Neuron (in vitro differentiated cells): ENCODE measurements at regions not wholly inside any gene's neighbourhood (a gene's known extent, or its start where the extent isn't known, plus 50 kb on each side); places are given as distances from the start of the nearest gene placed in this dataset.

Experiments used
- H2AFZ ChIP-seq: one replicate; pipeline ENCODE4 v1.6.1; 2013; ENCODE audit warnings: low read depth, mild to moderate bottlenecking, inconsistent platforms, low read length, moderate library complexity
- H3K27me3 ChIP-seq: one replicate; pipeline ENCODE4 v1.6.1; 2013; ENCODE audit warnings: low read length; ENCODE audit not compliant: insufficient read depth
- H3K36me3 ChIP-seq: one replicate; pipeline ENCODE4 v1.6.1; 2013; ENCODE audit warnings: low read length; ENCODE audit not compliant: insufficient read depth
- H3K4me1 ChIP-seq: one replicate; pipeline ENCODE4 v1.6.1; 2013; ENCODE audit warnings: low read length; ENCODE audit not compliant: insufficient read depth
- H3K4me3 ChIP-seq: 2 replicates; pipeline ENCODE4 v1.5.1; 2013; ENCODE audit warnings: mild to moderate bottlenecking, low read length, moderate library complexity
- H3K9me3 ChIP-seq: one replicate; pipeline ENCODE4 v1.6.1; 2013; ENCODE audit warnings: low read length

DNA sequence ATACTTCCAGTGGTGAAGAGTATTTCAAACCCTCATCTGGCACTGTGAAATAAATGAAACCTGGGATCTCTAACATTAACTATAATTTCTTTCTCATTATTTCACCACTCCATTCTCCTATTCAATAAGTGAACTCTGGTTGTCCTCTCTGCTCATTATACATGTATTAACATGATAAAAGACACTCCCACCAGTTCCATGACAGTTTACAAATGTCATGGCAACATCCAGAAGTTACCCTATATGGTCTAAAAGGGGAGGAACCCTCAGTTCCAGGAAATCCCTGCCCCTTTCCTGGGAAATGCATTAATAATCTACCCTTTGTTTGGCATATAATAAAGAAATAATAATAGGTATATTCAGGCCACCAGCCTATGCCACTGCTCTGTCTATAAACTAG lies 62.7 kb upstream of the BRINP3 start:
- Histone ChIP-seq H3K9me3 (peaks cover 1% of the 10 kb centered on the region), H3K27me3 (no peaks in the 10 kb centered on the region), H3K36me3 (no peaks in the 10 kb centered on the region), H3K4me1 (peaks cover 30% of the 10 kb centered on the region), H2AFZ (no peak overlapping the region), H3K4me3 (no peak overlapping the region)

DNA sequence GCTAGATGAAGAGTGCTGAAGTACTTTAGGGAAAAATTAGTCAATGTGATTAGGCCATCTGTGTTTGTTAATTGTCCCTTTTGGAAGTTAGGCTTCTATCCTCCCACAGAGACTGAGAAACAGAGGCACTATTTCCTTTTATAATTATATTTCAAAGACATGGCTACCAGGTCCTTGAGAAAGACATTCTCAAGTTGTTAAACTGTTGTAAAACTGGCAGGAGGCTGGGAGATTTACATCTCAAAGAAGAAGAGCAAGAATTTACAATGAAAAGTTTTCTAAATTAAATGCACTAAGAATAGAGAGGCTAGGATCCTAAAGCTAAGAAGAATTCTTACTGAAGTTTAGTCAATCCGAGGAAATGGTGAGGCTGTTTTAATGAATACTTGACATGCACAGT lies 74.0 kb upstream of the BRINP3 start:
- H3K4me3 ChIP-seq, result no peak overlapping the region
- no peaks in the 10 kb centered on the region for H3K27me3 ChIP-seq
- no peaks in the 10 kb centered on the region for H3K9me3 ChIP-seq
- H3K36me3 ChIP-seq, result no peaks in the 10 kb centered on the region
- peaks cover 16% of the 10 kb centered on the region for H3K4me1 ChIP-seq
- H2AFZ ChIP-seq, result peak overlapping the region; percentile 52

DNA sequence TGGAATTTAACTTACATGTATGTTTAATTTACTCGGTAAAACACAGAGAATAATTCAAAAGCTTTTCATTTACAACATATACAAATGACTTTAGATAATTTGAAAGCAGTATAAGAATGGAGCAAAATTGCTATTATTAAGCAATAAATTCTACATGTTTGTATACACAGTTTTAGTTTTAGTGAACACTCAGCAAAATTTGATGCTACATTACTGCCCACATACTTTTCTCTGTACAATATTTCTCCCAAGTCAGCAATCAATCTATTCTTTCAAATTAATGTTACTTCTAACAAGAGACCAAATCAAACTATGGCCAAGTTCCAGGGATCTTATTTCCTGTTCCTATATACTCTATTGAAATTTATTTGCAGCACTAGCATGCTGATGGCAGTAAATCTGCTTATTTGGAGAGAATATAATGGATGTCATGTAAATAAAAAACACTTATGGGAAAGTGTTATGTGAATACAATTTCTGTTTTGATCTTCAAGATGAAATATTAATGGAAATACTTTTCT lies 82.6 kb upstream of the BRINP3 start:
- Histone ChIP-seq H2AFZ (no peak overlapping the region), H3K4me3 (no peak overlapping the region), H3K36me3 (no peaks in the 10 kb centered on the region), H3K27me3 (no peaks in the 10 kb centered on the region), H3K9me3 (peaks cover 2% of the 10 kb centered on the region), H3K4me1 (no peaks in the 10 kb centered on the region)

DNA sequence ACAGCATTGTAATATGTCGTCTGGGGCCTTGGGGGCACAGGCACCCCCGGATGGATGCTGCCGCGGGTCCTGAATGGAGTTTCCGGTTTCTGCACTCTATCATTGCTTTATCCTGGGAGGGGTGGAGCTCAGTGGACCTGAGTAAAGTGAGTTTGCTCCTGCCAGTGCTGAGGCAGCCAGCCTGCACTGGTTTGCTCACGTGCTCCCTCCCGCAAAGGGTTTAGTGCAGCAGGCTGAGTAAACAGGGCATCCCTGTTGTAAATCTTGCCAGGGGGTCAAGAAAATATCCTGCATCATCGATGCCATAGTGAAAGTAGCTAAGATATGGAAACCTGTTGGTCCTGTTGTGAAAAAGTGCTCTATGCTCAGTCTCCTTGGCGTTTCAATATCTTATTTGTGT lies 85.6 kb upstream of the BRINP3 start:
- no peaks in the 10 kb centered on the region for H3K4me1 ChIP-seq
- no peaks in the 10 kb centered on the region for H3K36me3 ChIP-seq
- H3K27me3 ChIP-seq, result no peaks in the 10 kb centered on the region
- H2AFZ ChIP-seq, result no peak overlapping the region
- no peak overlapping the region for H3K4me3 ChIP-seq
- peaks cover 2% of the 10 kb centered on the region for H3K9me3 ChIP-seq

DNA sequence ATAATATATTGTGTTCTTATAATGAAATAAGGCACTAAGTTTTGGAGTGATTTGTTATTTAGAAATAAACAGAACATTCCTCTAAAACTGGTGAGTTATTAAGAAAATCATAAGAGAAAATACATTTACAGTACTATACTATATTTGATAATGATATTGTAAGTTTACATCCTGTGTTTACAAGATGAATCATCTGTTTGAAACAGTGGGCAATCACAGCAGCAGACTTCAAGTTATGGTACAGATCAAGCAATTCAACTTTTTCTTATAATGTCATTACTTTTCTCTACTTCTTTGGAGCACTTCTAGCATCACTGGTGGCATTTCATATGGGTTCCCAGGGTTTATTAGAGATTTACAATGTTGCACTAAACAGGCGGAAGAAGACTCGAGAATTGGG lies 86.5 kb upstream of the BRINP3 start:
- Histone ChIP-seq H2AFZ (peak overlapping the region; percentile 5), H3K27me3 (no peaks in the 10 kb centered on the region), H3K4me1 (no peaks in the 10 kb centered on the region), H3K4me3 (no peak overlapping the region), H3K36me3 (no peaks in the 10 kb centered on the region), H3K9me3 (peaks cover 2% of the 10 kb centered on the region)

DNA sequence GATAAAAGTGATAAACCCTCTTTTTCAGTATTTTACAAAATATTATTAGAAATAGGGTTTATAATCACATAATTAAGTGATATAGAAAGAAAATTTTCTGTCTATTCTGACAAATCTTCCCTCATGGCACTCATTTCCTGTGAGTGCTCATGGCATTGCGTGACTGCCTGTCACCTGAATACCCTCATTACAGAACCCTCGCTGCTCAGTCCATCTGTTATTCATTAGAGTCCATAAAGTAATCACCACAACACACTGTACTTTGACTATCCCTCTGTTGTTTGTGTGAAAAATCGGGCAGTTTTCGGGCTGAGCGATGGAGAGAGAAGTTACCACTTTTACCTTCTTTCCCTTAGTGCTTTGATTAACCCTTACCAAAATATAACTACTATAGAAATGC lies 100.4 kb upstream of the BRINP3 start:
- Histone ChIP-seq H2AFZ (no peak overlapping the region), H3K4me1 (no peaks in the 10 kb centered on the region), H3K4me3 (no peak overlapping the region), H3K36me3 (no peaks in the 10 kb centered on the region), H3K9me3 (no peaks in the 10 kb centered on the region), H3K27me3 (no peaks in the 10 kb centered on the region)

DNA sequence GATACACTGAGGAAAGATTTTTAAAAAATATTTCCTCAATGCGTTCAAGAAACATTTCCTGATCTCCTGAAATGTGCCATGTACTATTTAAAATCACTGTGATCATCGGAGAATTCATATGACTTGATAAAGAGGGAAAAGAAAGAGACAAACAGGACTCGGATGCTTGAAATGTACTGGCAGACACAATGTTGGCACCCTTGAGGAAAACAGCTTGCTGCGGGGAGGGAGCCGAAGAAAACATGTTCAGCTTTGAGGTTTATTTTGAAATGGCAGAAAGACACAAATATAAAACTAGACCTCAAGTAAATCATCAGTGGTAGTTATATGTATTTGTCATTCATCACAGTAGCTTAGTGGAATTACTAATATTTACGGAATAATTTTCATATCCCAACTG lies 100.9 kb upstream of the BRINP3 start:
- Histone ChIP-seq H3K9me3 (no peaks in the 10 kb centered on the region), H3K4me3 (no peak overlapping the region), H3K36me3 (no peaks in the 10 kb centered on the region), H3K4me1 (no peaks in the 10 kb centered on the region), H2AFZ (no peak overlapping the region), H3K27me3 (no peaks in the 10 kb centered on the region)

DNA sequence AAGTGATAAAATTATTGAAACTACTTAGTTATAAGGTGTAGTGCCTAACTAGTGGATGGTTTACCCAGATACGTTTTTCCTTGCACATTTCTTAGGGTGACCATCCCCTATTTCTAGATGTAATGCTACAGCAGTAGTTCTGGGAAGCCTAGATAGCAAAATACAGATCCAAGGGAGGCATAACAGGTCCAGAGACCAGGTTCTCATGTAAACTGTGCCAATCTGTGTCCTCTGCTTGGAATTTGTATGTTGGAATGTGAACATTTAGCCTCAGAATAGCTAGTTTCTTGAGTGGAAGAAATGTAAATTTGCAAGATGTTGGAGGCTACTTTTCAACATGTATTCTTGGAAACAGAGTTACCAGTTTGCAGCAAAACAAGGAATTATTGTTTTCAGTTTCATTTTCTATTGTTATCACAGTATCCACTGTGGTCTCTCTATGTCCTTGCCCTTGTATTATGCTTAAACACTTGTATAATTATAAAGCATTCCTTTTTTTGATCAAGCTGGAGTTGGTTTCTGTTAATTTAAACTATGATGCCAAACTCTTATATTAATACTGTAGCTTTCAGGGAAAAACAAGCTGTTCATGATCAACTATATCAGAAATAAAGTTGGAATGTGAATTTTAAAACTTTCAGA lies 102.0 kb upstream of the BRINP3 start:
- H3K36me3 ChIP-seq, result no peaks in the 10 kb centered on the region
- no peaks in the 10 kb centered on the region for H3K4me1 ChIP-seq
- H2AFZ ChIP-seq, result peak overlapping the region; percentile 15
- H3K27me3 ChIP-seq, result no peaks in the 10 kb centered on the region
- no peak overlapping the region for H3K4me3 ChIP-seq
- H3K9me3 ChIP-seq, result no peaks in the 10 kb centered on the region

DNA sequence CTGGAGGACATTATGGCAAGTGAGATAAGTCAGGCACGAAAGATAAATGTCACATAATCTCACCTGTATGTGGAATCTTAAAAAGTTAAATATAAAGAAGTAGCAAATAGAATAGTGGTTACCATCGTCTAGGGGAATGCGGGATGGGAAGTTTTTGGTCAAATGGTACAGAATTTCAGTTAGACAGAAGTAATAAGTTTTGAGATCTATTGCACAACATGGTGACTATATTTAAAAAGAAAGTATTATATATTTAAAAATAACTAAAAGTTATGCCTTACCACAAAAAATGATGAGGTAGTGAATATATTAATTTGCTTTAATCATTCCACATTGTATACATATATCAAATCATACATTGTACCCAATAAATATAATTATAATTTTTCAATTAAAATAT lies 106.2 kb upstream of the BRINP3 start:
- Histone ChIP-seq H3K9me3 (no peaks in the 10 kb centered on the region), H3K4me3 (no peak overlapping the region), H3K27me3 (no peaks in the 10 kb centered on the region), H3K4me1 (no peaks in the 10 kb centered on the region), H2AFZ (no peak overlapping the region), H3K36me3 (no peaks in the 10 kb centered on the region)

DNA sequence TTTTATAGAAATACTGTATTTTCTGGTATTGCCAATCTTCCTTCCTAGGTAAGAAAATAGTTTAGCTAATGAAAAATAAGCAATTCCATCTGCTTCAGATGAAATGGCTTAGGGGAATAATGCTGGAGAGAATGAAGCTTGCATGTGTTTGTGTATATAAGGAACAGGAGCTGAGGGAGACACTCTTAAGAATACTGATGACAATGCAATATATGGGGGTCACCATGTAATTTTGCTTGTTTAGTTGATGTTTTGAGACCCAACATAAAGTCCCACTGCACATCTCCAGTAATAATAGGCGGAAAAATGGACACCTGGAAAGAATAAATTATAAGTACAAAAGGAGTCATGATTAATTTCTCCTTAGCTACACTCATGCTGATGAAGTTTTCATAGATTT lies 110.8 kb upstream of the BRINP3 start:
- Histone ChIP-seq H3K27me3 (no peaks in the 10 kb centered on the region), H3K4me3 (no peak overlapping the region), H3K4me1 (no peaks in the 10 kb centered on the region), H3K9me3 (peaks cover 2% of the 10 kb centered on the region), H2AFZ (peak overlapping the region; percentile 54), H3K36me3 (no peaks in the 10 kb centered on the region)

DNA sequence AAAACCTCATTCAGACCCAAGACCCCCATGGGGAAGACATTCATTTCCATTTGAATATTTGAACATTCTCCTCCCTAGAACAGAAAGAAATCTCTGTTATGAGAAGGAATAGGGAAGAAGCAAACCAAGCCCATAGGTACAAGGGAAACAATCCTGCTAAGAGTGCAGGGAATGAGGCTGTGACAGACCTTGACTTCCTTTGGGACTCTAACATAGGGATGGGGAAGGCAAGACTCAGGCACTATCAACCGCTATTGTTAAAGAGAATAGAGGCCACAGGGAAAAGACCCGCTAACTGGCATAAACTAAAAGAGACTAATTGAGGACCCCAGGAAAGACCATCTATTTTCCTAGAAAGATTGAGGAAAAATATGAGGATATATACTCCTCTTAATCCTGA lies 117.8 kb upstream of the BRINP3 start:
- no peak overlapping the region for H3K4me3 ChIP-seq
- no peaks in the 10 kb centered on the region for H3K4me1 ChIP-seq
- no peaks in the 10 kb centered on the region for H3K36me3 ChIP-seq
- peaks cover 2% of the 10 kb centered on the region for H3K9me3 ChIP-seq
- no peak overlapping the region for H2AFZ ChIP-seq
- H3K27me3 ChIP-seq, result no peaks in the 10 kb centered on the region

DNA sequence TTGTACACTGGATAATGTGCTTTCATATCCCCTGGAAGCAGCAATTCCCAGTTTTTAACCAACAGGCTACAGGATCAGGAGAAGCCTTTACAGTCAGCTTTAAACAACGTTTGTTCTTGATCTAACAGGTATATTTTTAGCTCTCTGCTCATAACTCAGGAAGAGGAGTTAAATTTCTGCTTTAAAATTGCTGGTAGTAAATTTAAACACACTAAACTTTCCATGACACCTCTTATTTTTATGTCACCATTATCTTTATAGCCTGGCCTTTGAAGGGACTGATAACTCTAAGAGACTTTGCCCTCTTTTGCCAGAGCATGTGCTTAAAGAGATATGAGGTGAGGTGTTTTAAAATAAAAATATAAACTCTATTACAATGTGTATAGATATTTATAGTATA lies 119.6 kb upstream of the BRINP3 start:
- Histone ChIP-seq H3K4me1 (no peaks in the 10 kb centered on the region), H3K9me3 (no peaks in the 10 kb centered on the region), H3K36me3 (no peaks in the 10 kb centered on the region), H3K27me3 (no peaks in the 10 kb centered on the region), H2AFZ (no peak overlapping the region), H3K4me3 (no peak overlapping the region)

DNA sequence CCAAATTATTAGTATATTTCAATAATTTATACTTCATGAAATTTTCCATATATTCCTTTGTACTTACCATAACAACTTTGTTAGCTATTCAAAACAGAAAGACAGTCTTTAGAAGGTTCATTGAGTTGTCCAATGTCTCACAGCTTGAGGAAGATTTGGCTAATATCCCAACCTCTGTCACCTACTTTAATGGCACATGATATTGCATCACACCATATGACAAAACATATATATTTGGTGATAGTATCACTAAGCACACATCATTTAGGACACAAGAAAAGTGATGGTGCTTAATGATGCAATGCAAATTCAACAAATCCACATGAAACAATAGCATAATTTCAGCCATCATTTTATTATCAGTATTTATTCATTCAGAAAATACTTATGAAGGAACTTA lies 122.0 kb upstream of the BRINP3 start:
- Histone ChIP-seq H2AFZ (no peak overlapping the region), H3K4me3 (no peak overlapping the region), H3K36me3 (no peaks in the 10 kb centered on the region), H3K27me3 (no peaks in the 10 kb centered on the region), H3K4me1 (no peaks in the 10 kb centered on the region), H3K9me3 (no peaks in the 10 kb centered on the region)

DNA sequence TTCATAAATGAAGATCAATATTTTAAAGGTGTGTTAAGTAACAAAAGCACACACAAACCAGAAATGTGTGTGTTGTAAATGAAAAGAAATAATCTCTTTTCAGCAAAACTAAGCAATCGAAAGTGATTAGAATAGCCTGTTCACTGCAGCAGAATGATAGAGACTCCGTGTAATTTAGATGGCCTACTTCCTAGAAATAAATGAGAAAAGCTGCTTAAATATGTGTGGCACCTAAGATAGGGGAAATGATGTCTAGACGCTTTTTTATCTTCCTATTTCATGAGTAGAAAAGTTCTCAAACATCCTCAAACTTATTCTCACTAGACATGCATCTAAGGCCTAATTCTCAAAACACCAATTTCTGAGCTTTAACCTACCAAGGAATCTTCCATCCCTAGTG lies 124.7 kb upstream of the BRINP3 start:
- no peak overlapping the region for H2AFZ ChIP-seq
- no peaks in the 10 kb centered on the region for H3K27me3 ChIP-seq
- H3K4me1 ChIP-seq, result no peaks in the 10 kb centered on the region
- no peak overlapping the region for H3K4me3 ChIP-seq
- no peaks in the 10 kb centered on the region for H3K36me3 ChIP-seq
- no peaks in the 10 kb centered on the region for H3K9me3 ChIP-seq
